ENCODE measurements at regions not wholly inside any gene's neighbourhood (a gene's known extent, or its start where the extent isn't known, plus 50 kb on each side); places are given as distances from the start of the nearest gene placed in this dataset.

DNA sequence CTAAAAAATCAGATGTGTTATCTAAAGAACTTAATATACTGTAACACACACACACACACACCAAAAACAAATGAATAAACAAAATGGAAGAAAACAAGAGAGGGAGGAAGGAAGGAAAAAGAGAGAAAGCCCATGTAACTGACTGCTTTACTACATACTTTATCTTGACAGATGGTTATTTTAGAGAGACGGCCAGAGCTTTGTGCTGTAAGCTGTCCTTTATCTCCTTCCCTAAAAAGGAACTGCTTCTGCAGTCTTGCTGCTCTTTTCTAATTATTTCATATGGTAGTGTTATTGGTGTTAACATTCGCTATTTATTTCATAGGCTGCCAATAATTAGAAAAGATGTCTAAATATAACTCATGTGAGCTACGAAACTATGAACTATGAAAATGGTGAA is 1384.6 kb downstream of the MRPL39 start:
- DNase-seq, result no peak

DNA sequence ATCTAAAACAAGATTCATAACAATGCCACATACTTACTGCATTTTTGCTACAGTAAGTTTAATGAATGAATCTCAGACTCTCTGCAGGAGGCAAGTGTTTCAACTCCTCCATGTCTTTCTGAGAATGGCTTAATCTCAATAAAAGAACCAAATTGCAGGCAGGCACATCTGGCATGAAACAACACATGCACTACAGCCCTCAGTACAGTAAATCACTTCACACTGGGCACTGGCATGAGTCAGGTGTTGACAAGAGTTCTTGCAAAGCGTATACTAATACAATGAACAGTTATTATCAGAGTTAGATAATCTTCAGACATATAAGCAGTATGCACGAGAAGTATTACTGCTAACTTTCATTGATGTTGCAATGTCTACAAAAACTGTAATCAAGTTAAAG is 1386.8 kb downstream of the MRPL39 start:
- no peak for DNase-seq

GRCh38 chr21:24217151-24217550 is 1390.1 kb downstream of the MRPL39 start:
- DNase-seq, result no peak

GRCh38 chr21:24210130-24210529 is 1397.2 kb downstream of the MRPL39 start:
- no peak for DNase-seq

DNA sequence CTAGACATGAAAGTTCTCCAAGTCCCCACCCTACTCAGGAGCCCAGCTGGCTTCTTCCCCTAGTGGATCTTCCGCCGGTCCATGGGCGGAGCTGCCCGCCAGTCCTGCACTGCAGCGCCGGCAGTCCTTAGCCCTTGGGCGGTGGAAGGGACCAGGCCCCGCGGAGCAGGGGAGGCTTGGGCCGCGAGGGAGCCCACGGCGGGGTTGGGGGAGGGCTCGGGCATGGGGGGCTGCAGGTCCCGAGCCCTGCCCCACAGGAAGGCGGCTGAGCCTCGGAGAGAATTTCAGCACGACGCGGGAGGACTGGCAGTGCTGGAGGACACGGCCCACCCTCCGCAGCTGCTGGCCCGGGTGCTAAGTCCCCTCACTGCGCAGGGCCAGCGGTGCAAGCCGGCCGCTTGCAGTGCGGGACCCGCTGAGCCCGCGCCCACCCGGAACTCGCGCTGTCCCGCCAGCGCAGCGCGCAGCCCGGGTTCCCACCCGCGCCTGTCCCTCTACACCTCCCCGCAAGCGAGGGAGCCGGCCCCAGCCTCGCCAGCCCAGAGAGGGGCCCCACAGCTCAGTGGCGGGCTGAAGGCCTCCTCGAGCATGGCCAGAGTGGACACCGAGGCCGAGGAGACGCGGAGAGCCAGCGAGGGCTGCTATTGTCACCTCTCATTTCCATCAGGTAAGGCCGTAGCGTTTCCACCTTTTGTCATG is 1398.6 kb downstream of the MRPL39 start:
- no peak for DNase-seq

DNA sequence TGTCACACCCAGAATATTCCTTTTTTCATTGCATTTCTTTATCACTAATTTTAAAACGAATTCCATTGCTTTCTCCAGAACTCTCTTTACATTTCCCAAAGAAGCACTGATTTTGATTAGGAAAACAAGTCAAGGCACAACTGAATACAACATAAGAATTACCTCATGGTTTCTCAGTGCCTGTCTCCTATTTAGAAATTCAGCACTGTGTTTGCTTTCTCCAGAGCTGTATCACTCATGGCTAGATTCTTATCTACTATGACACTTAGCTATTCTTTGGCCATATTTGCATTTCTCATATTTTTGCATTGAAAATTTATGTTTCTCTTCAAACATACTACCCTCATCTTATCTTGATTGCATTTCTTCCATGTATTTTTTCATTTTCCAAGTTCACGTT is 1402.0 kb downstream of the MRPL39 start:
- DNase-seq, result no peak

DNA sequence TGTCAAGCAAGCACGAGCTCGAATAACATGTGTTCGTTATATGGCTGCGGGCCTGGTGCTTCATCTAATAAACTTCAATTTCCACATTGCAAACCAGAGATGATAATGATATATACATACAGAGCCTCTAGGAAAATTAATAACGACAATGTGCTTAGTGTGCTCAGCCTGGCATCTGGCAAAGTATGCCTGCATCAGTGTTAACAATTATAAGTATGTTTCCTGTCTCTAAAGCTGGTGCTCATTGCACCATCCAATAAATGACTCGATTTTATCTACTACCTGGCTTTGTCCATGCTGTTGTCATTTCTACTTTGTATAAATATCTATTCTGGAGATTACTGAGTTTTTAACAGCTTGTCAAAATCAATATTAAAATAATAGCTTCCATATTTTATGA is 1402.6 kb downstream of the MRPL39 start:
- no peak for DNase-seq

DNA sequence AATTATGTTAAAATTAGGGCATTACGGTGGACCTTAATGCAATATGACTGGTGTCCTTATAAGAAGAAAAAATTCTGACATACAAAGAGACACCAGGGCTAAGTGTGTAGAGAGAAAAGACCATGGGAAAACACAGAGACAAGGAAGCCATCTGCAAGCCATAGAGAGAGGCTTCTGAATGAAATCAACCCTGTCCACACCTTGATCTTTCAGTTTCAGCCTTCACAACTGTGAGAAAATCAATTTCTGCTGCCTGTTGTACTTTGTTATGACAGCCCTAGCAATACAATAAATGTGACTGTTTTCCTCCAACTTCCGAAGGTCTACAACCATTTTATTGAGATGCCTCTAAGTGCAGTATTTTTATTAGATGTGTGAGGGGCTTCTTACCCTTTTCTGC is 1407.2 kb downstream of the MRPL39 start:
- no peak for DNase-seq

DNA sequence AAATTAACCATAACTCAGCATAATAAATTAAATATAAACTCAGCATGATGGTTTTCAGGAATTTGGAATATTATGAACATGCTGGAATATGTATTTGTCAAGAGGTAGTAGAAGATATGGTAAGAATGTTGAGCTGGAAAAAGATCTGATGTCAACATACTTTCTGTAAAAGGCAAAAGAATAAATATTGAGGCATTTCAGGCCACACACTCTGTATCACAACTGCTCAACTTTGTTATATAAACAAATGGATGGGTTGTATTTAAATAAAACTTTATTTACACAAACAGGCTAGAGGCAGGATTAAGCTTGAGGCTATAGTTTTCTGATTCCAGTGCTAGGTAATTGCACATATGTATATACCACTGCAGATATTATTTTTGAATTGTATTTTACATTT is 1409.4 kb downstream of the MRPL39 start:
- no peak for DNase-seq

GRCh38 chr21:24197132-24197643 is 1410.1 kb downstream of the MRPL39 start:
- no peak for DNase-seq

DNA sequence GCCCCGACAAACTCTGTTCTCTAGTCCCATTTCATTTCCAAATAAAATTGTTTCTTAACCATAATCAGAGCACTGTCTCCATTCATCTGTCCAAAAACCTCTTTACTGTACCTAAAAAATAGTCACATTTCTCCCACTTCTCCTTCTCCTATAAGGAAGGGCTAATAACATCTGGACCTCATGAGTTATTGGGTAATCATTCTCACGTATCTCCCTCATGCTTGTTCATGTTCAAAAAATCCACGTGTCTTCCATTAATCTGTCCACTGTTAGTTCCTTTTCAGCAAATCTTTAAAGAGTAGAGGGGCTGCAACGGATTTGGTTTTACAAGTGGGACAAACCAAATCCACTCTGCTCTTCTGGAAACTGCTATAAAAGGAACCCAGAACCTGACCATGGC is 1418.8 kb downstream of the MRPL39 start:
- no peak for DNase-seq

GRCh38 chr21:24183077-24183476 is 1424.2 kb downstream of the MRPL39 start:
- no peak for DNase-seq

GRCh38 chr21:24179110-24179509 is 1428.2 kb downstream of the MRPL39 start:
- DNase-seq, result no peak

DNA sequence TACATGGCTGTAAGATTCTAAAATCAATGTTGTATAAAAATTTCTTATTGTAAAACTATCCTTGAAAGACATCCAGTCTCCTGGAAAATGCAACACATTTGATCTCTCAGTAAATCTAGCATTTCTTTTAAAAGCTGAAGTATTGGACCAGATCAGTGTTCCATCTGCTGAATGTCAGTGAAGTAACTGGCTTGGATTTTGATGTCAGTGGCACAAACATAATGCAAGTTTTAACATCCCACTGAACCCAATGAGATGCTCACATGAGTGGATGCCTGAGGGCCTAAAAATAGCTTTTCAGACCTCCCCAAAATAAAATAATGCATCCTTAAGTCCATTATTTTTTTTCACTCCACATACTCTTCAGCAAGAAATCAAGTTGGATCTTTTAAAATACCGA is 1432.2 kb downstream of the MRPL39 start:
- no peak for DNase-seq

DNA sequence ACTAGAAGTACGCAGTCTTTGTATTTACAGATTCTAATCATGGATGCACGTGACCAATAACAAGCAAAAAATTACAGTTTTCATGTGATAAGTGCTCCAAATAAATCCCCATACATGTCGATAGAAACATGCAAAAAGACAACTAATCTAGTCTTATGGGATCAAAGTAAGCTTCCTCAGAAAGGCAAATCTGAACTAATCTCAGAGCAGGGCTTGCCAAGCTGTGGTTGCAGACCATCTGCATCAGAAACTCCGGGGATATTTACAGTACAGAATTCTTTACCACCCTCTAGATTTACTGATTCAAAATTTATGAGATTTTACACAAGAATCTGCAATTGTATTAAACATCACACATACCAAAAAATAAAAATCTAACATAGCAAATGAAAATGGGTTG is 1435.5 kb downstream of the MRPL39 start:
- no peak for DNase-seq

DNA sequence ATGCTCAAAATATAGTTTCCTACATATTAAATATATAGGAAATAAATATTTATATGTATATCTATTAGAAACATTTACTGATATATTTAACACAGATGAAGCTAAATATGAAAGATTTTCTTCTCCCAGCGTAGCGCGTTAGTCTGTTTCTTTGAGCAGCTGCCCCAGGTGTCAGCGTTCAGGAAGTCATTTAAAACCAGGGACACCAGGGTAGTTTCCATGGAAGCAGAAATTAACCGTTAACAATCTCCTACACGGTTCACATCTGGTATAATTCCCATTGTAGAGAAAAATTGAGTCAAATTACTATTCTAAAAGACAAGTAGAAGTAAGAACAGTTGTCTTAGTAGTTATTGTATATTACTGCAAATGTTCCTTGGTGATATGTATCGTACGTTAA is 1443.7 kb downstream of the MRPL39 start:
- DNase-seq, result no peak

DNA sequence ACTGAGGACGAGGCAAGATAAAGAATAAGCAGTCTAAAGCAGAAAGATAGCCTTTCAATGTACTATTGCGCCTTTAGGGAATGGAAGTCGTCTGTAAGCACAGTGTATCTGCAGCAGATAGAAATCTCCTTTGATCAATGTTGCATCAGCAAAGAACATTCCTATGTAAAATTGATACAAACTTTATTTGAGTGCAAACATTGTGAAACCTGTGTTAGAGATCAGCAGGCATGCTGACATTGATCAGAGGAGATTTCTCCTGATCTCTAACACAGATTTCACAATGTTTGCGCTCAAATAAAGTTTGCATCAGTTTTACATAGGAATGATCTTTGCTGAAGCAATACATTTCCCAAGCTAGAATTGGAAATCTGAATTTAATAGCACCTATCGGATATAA is 1446.8 kb downstream of the MRPL39 start:
- no peak for DNase-seq

DNA sequence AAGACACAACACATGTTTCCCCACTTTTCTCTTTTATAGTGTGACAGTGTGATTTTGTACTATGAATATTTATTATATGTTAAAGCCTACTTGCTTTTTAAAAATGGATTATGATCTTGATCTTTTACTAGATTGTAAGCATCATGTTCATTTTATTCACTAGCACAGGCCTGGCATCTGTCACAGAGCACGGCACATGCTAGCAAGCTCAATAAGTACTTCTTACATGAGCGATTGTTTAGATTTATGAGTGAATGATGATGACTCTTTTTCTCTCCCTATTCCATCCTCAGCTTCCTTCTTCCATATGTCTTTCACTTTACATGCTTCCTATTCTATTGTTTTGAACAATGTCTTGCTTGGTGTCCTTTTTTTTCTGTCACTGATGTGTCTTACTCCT is 1454.1 kb downstream of the MRPL39 start:
- no peak for DNase-seq

DNA sequence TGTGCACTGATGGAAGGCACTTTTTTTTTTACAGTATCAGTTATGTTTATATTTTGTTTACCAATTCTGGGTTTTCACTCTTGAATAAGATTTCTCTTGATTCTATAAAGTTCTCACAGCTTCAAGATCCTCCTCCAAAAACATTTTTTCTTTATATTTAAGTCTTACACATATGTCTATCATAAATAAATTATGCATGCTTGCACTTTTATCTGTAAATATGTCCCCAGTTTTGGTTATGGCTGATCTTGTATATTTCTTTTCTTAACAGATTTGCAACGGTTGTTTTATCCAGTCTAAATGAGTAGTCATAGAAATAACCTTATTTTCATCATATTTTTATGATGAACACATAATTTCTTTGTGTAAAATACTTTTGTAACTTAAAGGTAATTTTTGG is 1456.5 kb downstream of the MRPL39 start:
- no peak for DNase-seq

- no peak for DNase-seq
Observed at GRCh38 chr21:24148461-24148860, 1458.8 kb downstream of the MRPL39 start.

DNA sequence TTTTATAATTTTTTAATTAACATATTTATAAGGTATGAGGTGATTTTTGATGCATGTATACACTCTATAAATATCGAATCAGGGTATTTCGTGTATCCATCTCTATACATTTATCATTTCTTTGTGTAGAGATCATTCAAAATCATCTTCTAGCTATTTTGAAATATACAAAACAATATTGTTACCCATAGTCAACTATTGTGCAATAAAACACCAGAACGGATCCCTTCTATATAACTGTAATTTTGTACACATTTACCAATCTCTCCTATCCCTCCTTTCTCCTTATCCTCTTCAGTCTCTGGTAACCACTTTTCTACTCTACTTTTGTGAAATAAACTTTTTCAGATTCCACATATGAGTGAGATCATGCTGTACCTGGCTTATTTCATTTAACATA is 1459.6 kb downstream of the MRPL39 start:
- no peak for DNase-seq

DNA sequence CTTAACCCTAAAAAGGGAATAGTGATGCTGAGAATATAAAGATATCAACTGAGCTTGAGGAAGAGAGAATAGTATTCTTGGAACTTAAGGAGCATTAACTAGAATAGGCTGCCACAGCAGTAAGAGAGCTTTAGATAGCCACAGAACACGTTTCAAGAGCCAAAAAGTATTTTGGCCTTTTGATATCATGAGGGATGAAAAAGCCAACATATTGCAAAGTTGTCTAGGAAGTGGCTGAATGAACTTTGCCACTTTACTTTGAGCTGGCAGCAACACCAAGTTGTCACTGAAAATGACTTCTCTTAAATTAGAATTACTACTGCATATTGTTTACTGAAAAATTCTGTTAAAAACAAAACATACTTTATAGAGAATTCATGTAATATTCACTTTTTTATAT is 1476.2 kb downstream of the MRPL39 start:
- DNase-seq, result no peak

- no peak for DNase-seq
Observed at GRCh38 chr21:24127651-24128050, 1479.6 kb downstream of the MRPL39 start.

DNA sequence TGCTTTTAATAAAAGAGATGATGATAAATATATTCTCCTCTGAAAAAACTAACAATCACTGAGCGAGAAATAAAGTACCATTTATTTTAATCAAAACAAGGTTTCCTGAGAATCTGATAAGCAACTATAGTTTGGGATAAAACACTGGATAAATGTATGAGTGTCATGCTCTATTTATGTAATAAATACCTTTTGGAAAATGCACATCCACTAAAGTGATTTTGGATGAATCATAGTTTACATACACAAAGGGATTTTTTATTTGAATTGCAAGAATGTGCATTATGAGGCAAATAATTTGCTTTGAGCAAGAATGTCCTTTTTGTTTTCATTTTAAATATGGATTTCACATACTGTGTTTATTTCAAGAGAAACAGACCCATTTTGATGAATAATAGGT is 1483.5 kb downstream of the MRPL39 start:
- DNase-seq, result no peak

Data from renal pelvis (tissue), 1 donor.